Stimulated activated CD8-positive, alpha-beta memory T cell treated with anti-CD3 and anti-CD28 coated beads, Interleukin-4, amount 100 ng/mL, for 1 hour (primary cell): ENCODE measurements at regions not wholly inside any gene's neighbourhood (a gene's known extent, or its start where the extent isn't known, plus 50 kb on each side); places are given as distances from the start of the nearest gene placed in this dataset.

Experiments used
- DNase-seq, 2 donors: peaks; one replicate each; pipeline ENCODE4 v3.0.0-alpha.2; 2020; ENCODE audit warnings: low read depth in 2 of 2, low spot score in 1 of 2

DNA sequence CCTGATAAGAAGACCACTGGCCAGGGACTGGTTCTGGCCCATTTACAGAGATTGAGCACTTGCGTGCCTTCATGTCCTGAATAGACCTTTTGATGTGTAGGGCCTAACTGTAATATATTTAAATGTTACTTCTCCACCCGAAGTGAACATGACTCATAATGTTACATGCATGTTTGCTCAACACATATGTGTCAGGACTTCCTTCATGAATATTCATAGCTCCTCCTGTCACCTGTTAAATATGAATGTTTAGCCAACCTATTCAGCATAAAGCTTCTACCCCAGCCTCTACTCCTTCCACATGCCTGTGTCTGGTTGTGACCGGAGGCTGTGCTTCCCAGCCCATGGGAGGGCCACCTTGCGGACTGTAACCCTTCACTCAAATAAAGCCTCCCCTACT, 457.5 kb downstream of the IRX1 start:
- no peak for DNase-seq

- DNase-seq, result no peak
These were observed 458.5 kb downstream of the IRX1 start for GRCh38 chr5:4054092-4054491.

- no peak for DNase-seq
These were observed 463.3 kb downstream of the IRX1 start for GRCh38 chr5:4058899-4059298.

- DNase-seq, result no peak
These were observed 470.1 kb downstream of the IRX1 start for GRCh38 chr5:4065472-4066320.

DNA sequence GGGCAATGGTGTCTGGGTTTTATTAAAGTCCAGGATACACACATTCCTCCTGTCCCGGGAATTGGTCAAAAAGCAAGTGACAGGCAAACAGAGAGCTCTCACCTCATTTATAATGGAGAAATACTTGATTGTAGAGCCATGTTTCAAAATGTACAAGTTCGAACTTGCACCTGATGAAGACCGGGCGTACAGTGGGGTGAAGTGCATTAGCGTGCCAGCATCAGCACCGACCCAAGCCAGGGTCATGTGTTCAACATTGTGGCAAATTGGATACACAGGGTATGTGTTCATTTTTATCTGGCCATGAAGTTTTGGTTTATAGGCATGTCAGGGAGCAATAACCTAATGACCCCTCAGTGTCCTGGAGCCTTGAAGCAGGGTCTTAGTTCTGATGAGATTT, 472.5 kb downstream of the IRX1 start:
- no peak for DNase-seq

DNA sequence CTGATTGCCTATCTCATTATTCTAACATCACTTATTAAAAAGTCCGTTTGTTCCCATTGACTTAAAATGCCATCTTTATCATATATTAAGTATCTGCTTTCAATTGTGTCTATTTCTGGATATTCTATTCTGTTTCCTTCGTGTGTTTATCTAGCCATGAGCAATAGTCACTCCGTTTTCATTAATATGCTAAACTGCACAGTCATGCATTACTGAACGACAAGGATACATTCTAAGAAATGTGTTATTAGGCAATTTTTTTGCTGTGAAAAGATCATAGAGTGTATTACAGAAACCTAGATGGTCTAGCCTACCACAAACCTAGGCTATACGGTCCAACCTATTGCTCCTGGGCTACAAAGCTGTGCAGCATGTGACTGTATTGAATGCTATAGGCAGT, 482.9 kb downstream of the IRX1 start:
- DNase-seq, result no peak

- no peak for DNase-seq
These were observed 484.2 kb downstream of the IRX1 start for GRCh38 chr5:4079831-4080230.

GRCh38 chr5:4080370-4080769, 484.7 kb downstream of the IRX1 start:
- no peak for DNase-seq

DNA sequence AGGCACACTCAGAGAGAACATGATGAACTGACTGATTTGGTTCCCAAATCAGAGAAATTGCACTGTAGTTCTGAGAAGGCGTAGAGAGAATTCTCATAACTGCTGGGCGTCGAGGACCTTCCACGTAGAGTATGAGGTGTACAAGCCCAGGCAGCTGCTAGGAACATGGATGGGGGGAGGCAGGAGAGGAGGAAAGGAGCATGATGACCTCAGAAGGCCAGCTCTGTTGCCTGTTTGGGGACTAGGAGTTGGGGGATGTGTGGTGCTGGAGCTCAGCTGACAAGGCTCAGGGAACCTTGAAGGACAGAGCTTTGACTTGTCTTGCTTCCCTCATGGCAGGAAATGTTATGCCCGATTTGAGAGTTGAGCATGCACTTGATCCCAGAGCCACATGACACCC, 485.4 kb downstream of the IRX1 start:
- DNase-seq, result no peak

DNA sequence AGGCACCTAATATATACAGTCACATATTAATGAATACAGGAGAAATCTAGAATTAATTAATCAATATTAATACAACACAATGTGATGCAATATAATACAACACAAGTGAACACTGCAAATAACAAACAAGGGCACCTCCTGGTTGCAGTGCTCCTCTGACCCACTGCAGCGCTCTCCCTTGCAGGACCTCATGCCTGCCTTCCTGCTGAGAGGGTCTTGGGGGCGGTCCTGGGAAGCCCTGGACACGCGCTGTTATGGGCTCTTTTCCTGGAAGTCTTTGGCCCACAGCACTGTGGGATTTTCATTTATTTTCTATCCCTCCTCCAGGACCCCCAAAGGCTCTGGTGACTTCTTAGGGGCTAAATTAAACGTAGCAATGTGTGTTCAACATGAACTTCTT, 485.8 kb downstream of the IRX1 start:
- DNase-seq, result no peak

DNA sequence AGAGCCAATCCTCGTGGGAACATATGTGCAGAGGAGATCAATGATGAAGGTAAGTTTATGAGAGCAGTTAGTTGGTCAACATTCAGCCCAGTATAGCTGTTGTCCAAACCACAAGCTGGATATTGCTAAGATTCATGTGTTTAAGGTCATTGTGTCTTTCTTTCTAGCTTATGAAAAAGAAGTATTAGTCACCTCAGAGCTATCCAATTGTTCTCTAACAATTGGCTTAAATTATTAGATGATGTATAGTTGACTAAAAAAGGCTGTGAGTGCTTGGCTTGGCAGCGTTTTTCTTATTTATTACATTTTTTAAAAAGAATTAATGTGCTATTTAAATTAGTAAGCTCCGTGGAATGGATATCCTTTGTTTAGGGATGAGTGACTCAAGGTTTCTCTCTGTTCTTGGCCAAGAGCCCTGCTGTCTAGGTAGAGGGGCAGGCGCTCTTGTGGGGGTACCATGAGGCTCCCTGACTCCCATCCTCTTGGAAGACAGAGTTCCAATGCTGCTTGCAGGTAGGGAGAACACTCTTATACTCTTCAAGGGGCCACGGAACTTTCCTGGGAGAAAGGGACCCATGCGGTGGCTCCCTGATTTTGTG, 487.4 kb downstream of the IRX1 start:
- DNase-seq, result no peak

DNA sequence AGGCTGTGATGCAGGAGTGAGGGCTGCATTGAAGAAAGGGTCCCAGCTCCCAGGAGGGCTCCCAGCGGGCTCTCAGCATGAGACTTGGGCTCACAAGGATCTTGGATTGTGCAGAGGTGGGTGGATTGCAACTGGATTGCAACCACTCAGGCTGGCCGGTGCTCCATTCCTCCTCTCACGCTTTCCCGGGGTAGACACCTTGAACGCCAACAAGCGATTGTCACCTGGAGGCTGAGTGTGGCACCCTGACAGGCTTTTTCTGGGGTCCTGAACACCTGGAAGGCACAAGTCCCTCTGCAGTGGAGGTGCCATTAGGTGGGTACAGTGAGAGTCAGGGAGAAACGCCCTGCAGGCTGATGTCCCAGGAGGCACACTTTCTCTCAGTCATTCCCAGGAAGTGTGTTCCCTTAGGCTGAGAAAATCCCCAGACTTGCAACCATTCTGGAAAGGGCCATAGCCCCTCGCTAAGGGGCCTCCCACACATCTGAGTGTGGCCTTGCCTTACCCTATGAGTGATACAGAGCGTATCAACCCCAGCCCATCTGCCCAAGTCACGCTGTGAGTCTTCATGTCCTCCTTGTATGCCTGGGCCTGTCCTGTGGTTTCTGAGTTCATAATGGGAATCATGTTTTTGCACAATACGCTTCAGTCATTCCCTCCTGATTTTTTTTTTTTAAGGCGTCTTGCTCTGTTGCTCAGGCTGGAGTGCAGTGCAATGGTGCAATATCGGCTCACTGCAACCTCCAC, 488.1 kb downstream of the IRX1 start:
- DNase-seq, result no peak

- no peak for DNase-seq
These were observed 490.4 kb downstream of the IRX1 start for GRCh38 chr5:4086081-4086480.

DNA sequence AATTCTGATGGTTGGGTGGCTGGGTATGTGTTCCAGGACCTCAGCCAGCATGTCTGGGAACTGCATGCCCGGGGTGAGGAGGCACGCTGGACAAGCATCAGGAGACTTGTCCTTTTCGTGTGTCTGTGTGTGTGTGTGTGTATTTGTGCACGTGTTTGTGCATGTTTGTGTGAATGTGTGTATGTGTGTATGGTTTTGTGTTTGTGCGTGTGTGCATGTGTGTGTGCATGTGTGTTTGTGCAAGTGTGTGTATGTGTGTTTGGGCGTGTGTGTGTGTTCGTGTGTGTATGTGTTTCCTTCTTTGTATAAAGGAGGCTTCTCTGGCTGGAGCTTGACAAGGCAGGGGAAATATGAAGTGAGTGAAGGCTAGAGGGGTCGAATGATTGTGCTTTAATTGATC, 491.5 kb downstream of the IRX1 start:
- no peak for DNase-seq

- no peak for DNase-seq
These were observed 493.5 kb downstream of the IRX1 start for GRCh38 chr5:4089087-4089486.

DNA sequence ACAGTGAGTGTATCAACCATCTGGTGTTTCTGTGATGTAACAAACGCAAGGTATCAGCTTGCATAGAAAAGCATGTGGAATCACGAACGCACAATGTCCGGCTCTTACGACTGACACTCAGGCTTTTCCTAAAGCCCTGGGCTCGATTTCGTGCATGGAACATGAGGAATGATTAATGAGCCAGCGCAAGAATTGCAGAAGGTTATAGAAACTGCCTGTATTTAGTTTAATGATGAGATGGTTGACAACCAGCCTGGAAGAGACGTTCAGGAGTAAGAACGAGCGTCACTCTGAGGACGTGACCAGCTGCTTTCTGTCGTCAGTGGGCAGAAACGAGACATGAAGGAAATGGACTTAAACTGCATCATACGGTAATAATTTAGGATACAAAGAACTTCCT, 497.6 kb downstream of the IRX1 start:
- no peak for DNase-seq

DNA sequence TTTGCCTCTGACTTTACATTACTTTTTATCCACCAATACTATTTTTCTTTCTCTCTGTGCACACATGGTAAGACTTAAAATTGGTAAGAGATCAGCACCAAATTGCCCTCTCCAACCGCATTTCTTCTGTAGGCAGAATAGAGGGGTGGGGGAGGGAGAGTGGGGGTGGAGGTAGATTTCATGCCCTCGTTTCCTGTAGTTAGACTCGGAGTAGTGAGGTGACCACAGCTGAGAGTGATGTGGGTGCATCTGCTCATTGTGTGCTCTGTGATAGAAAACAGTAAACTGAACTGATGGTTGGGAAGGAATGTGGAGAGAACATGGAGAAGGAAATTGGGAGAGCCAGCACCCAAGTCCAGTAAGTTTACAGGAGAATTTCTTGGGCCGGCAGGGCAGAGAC, 498.3 kb downstream of the IRX1 start:
- DNase-seq, result no peak

GRCh38 chr5:4095918-4096630, 500.4 kb downstream of the IRX1 start:
- no peak for DNase-seq

GRCh38 chr5:4097199-4097598, 501.6 kb downstream of the IRX1 start:
- no peak for DNase-seq

GRCh38 chr5:4098226-4098625, 502.6 kb downstream of the IRX1 start:
- no peak for DNase-seq

DNA sequence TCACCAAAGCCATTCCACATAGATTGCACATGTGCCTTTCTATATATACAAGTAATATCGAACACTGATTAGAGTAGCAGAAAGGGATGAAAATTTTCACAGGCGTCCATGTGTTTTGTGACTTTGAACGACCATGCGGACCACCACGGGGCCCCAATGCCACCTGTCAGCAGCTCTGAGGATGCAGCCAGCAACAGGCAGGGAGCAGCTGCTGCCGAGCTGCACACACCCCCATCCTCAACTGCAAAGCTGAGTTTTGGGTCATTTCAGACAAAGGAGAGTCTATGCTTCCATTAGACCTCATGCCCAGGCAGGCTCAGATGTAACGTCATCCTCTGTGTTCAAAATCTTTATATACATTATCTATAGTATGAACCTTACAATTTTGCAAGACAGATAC, 503.8 kb downstream of the IRX1 start:
- no peak for DNase-seq

DNA sequence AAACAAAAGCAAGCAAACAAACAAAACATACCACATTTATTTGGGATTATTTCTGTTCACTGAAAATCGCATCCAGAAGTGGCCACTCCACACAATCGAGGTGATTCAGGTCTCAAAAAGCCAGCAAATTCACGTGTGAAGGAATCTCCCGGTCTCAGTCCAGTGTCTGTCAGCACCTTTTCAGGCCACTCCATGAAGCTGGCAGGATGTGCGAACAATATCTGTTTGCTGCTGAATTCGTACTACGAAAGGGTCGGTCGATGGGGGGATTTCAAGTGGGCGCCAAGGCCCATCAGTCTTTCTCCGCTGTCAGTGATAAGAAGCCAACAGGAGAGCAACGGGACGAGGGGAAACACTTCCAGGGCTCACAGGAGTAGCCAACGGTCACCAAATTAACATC, 505.1 kb downstream of the IRX1 start:
- no peak for DNase-seq
